ENCODE measurements at regions not wholly inside any gene's neighbourhood (a gene's known extent, or its start where the extent isn't known, plus 50 kb on each side); places are given as distances from the start of the nearest gene placed in this dataset.

DNA sequence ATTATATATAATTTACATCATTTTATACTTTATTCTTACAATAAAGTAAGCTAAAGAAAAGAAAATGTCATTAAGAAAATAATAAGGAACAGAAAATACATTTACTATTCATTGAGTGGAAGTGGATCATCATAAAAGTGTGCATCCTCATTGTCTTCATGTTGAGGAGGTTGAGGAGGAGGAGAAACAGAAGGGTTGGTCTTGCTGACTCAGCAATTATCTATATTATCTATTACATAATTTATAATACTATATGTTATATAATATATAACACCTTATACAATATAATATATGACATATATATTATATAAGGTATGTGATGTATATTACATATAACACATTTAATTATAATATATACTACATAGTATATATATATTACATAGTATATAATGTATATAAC lies 558.5 kb upstream of the AMELY start:
- no peak for DNase-seq
- Histone ChIP-seq H3K4me1 (no peaks in the 10 kb centered on the region), H3K27ac (no peak overlapping the region), H3K4me3 (no peak overlapping the region), H3K9me3 (no peaks in the 10 kb centered on the region), H3K27me3 (no peaks in the 10 kb centered on the region), H3K36me3 (no peaks in the 10 kb centered on the region)
- no peak for TF ChIP-seq POLR2A (IDR thresholded peaks at IDR 0.05)
- TF ChIP-seq, protein P1, sequence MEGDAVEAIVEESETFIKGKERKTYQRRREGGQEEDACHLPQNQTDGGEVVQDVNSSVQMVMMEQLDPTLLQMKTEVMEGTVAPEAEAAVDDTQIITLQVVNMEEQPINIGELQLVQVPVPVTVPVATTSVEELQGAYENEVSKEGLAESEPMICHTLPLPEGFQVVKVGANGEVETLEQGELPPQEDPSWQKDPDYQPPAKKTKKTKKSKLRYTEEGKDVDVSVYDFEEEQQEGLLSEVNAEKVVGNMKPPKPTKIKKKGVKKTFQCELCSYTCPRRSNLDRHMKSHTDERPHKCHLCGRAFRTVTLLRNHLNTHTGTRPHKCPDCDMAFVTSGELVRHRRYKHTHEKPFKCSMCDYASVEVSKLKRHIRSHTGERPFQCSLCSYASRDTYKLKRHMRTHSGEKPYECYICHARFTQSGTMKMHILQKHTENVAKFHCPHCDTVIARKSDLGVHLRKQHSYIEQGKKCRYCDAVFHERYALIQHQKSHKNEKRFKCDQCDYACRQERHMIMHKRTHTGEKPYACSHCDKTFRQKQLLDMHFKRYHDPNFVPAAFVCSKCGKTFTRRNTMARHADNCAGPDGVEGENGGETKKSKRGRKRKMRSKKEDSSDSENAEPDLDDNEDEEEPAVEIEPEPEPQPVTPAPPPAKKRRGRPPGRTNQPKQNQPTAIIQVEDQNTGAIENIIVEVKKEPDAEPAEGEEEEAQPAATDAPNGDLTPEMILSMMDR (IDR thresholded peaks at IDR 0.05) = no peak

DNA sequence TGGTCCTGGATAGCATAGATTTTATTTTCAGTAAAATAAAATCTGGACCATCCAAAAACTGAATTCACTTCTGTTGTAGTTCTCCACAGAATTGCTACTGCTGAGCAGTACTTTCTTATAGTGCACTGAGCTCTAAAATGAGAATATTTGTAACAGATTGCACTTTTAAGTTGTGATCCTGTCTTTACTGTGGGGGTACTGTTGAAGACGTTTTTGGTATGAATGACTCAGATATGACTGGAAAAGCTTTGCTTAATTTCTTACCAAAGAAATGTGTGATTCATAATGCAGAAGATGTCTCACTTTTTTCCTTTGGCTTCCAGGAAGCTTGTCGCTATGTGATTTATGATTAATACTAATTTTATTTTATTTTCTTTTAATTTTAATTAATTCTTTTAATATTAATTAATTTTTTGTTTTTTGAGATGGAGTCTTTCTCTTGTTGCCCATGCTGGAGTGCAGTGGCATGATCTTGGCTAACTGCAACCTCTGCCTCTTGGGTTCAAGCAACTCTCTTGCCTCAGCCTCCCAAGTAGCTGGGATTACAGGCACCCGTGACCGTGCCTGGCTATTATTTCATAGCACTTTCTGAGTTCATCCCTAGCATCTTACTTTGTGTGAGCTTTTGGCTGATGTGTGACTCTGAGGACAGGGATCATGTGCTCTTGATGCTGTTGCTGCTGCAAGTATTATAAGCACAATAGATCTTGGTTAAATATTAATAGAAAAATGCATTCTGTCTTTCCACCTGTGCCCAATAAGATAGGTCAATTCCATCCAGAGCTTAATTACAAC lies 557.6 kb upstream of the AMELY start:
- Histone ChIP-seq H3K36me3 (no peaks in the 10 kb centered on the region), H3K4me1 (no peaks in the 10 kb centered on the region), H3K9me3 (no peaks in the 10 kb centered on the region), H3K27ac (no peak overlapping the region), H3K4me3 (no peak overlapping the region), H3K27me3 (no peaks in the 10 kb centered on the region)
- no peak for DNase-seq
- TF ChIP-seq POLR2A (IDR thresholded peaks at IDR 0.05) = no peak
- TF ChIP-seq, protein P1 (IDR thresholded peaks at IDR 0.05) = no peak

DNA sequence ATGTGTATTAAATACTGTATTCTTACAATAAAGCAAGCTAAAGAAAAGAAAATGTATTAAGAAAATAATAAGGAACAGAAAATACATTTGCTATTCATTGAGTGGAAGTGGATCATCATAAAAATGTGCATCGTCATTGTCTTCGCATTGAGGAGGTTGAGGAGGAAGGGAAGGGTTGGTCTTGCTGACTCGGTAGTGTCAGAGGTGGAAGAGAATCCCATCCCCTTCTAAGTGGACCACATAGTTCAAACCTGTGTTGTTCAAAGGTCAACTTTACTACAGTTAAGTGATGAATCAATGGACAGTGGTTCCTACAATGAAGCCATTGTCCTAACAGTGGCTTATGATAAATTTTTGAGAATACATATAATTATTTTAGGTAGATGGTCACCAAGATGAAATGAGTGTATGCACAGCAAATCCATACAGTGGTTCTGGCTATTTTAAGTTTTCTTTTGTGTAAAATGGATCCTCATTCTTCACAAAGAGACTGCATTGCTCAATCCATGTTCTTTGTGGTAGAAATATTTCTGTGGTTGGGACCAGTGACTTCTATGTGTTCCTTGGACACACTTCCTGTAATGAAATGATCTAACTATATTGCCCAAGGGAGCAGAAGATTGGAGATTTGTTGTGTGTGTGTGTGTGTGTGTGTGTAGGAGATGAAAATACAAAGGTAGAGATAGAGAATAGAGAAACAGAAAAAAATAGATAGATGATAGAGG lies 556.4 kb upstream of the AMELY start:
- H3K4me1 ChIP-seq = no peaks in the 10 kb centered on the region
- no peaks in the 10 kb centered on the region for H3K36me3 ChIP-seq
- H3K4me3 ChIP-seq = no peak overlapping the region
- TF ChIP-seq, protein P1 (IDR thresholded peaks at IDR 0.05) = no peak
- no peak for TF ChIP-seq POLR2A (IDR thresholded peaks at IDR 0.05)
- no peak for DNase-seq
- H3K27ac ChIP-seq = no peak overlapping the region
- no peaks in the 10 kb centered on the region for H3K9me3 ChIP-seq
- no peaks in the 10 kb centered on the region for H3K27me3 ChIP-seq

DNA sequence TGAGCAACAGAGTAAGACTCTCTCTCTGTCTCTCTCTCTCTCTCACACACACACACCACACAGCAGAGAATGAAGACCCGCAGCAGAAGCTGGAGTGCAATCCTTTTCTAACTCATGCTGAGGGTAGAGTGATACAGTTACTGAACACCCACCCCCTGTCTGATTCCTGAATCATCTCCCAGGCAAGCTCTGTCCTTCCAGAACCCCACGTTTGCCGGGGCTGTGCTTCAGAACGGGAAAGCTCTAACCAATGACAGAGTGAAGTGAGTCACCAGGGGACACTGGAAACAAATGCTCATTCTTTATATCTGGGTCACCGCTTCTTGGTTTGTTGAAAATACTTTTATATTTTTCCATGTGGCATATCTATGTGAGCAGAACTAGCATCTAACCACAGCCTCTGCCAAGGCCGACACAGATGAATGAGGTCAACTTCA lies 553.7 kb upstream of the AMELY start:
- Histone ChIP-seq H3K9me3 (no peaks in the 10 kb centered on the region), H3K36me3 (no peaks in the 10 kb centered on the region), H3K4me1 (no peaks in the 10 kb centered on the region), H3K27me3 (no peaks in the 10 kb centered on the region), H3K4me3 (no peak overlapping the region), H3K27ac (no peak overlapping the region)
- no peak for TF ChIP-seq POLR2A (IDR thresholded peaks at IDR 0.05)
- TF ChIP-seq, protein P1 (IDR thresholded peaks at IDR 0.05) = no peak
- no peak for DNase-seq

DNA sequence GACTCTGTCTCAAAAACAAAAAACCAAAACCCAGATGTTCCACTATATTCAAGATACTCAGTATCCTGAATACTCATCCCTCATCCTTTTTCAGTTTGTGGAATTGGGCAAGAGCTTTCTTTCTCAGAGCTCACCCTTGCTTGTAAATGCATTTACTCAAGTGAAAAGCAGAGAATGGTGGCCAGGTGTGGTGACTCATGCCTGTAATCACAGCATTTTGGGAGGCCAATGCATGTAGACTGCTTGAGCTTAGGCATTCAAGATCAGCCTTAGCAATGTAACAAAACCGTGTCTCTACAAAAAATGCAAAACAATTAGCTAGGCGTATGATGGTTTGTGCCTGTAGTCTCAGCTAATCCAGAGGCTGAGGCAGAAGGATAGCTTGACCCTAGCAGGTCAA lies 553.2 kb upstream of the AMELY start:
- H3K27me3 ChIP-seq = no peaks in the 10 kb centered on the region
- no peak for DNase-seq
- no peak overlapping the region for H3K4me3 ChIP-seq
- no peak overlapping the region for H3K27ac ChIP-seq
- no peaks in the 10 kb centered on the region for H3K36me3 ChIP-seq
- no peaks in the 10 kb centered on the region for H3K4me1 ChIP-seq
- no peaks in the 10 kb centered on the region for H3K9me3 ChIP-seq
- TF ChIP-seq, protein P1 (IDR thresholded peaks at IDR 0.05) = no peak
- no peak for TF ChIP-seq POLR2A (IDR thresholded peaks at IDR 0.05)
